ENCODE measurements at regions not wholly inside any gene's neighbourhood (a gene's known extent, or its start where the extent isn't known, plus 50 kb on each side); places are given as distances from the start of the nearest gene placed in this dataset.

DNA sequence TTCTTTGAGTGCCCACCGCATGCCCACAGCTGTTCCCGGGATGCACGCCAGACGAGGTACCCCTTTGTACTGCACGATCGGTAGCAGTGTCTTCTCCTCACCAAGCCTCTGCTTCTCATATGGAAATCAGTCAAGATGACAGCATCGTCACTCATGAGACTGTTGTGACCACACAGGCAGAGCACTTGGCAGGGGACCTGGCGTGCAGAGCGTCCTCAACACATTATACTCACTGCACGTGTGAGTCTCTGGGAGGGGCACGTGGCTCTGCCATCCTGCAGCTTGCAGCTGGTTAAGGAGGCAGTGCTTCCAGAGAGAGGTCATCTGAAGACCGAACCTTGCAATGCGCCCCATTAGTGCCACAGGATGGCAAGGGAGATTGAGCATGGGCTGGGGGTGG lies 266.8 kb downstream of the NPHP4 start:
- TF ChIP-seq CTCF (conservative IDR thresholded peaks at IDR 0.05; ENCODE audit: low read depth in 2 of 2) (no peak), EZH2 (IDR thresholded peaks at IDR 0.05; ENCODE audit: low read depth, unreplicated experiment) (no peak), POLR2AphosphoS5 (IDR thresholded peaks at IDR 0.05; ENCODE audit: low read depth) (no peak), CREB1 (CRISPR knock-in tag; IDR thresholded peaks at IDR 0.05; ENCODE audit: low read depth) (no peak), EZH2phosphoT487 (IDR thresholded peaks at IDR 0.05; ENCODE audit: unreplicated experiment) (no peak), ZNF114 (CRISPR knock-in tag; IDR thresholded peaks at IDR 0.05) (no peak)
